Stimulated activated CD8-positive, alpha-beta memory T cell treated with anti-CD3 and anti-CD28 coated beads, Interleukin-12 subunit alpha, Interleukin-12 subunit beta, amount 100 ng/mL, for 24 hours (primary cell): ENCODE measurements at regions not wholly inside any gene's neighbourhood (a gene's known extent, or its start where the extent isn't known, plus 50 kb on each side); places are given as distances from the start of the nearest gene placed in this dataset.
A peak's percentile ranks its signal among the peaks of the same experiment; 100 is the strongest.
"Not testable (repeated sequence)": the region's sequence is repeated elsewhere in the genome, so short reads cannot be mapped to it uniquely, and the experiment has no call there.

ENCODE experiments used
- DNase-seq: peaks from one replicate; pipeline ENCODE4 v3.0.0-alpha.2; 2020; ENCODE audit errors: extremely low read depth

- DNase-seq: no peak
Observed at GRCh38 chr10:80697926-80698325, 160.2 kb downstream of the SH2D4B start.

DNA sequence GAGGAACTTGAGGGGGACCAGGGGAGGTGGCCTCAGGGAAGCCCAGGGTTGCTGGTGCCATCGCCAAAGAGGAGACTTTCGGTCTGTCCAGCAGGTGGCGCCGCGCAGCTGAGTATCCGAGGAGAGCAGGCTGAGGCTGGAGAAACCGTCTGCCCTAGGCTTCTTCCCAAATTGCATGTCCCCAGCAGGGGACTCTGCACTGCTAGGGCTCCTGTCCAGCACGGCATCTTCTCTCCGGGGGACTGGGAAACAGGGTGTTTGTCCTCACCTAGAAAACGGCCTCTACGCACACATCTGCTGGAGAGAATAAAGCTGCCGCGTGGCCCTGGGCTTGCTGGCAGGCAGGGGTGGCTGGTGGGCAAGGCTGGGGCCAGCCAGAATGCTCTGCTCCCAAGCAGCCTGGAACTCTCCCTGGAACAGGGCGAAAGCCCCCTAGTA, 161.9 kb downstream of the SH2D4B start:
- peak; percentile 31 for DNase-seq

GRCh38 chr10:80700252-80700651, 162.6 kb downstream of the SH2D4B start:
- no peak for DNase-seq

- no peak for DNase-seq
Observed at GRCh38 chr10:80700760-80701444, 163.2 kb downstream of the SH2D4B start.

DNA sequence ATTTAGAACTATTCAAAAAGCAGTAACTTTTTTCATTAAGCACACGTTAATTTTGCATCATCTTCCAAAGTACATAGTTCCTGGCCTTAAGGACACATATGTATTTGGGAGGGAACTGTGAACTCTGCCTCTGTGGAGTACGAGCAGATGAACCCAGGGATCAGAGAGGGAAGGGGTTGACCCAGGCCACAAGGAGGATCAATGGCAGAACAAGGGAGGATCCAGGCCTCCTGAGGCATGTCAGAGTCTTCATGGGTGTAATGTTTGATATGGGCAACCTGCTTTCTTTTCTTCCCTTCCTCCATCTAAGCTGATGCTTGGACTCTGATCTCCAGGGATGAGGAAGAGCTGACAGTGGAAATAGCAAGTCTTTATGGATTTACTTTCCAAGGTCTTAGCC, 164.0 kb downstream of the SH2D4B start:
- DNase-seq: no peak

DNA sequence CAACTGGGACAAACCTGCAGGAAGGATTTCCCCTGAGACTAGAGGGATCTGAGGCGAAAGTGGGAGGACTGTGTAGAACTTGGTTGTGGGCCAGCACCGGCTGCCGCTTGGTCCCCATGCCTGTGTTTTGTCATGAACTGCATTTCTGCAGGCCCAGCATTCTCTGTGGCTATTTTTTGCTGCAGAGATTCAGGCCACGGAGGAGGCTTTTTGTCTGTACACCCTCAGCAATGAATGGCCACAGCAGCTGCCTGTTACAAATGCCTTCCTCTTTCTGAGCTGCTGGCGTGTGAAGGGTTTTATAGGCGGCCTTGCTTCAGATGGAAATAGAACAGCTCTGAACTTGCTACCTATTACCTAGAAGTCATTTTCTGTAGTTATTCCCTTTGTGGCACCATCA, 164.4 kb downstream of the SH2D4B start:
- DNase-seq: no peak

DNA sequence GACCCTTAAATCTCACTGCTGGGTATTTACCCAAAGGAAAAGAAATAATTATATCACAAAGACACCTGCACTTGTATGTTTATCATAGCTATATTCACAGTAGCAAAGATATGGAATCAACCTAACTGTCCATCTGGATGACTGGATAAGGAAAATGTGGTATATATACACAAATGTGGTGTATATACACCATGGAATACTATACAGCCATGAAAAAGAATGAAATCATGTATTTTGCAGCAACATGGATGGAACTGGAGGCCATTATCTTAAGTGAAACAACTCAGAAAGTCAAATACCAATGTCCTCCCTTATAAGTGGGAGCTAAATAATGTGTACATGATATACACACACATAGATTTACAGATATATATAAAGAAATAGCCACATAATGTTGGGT, 168.2 kb downstream of the SH2D4B start:
- no peak for DNase-seq

DNA sequence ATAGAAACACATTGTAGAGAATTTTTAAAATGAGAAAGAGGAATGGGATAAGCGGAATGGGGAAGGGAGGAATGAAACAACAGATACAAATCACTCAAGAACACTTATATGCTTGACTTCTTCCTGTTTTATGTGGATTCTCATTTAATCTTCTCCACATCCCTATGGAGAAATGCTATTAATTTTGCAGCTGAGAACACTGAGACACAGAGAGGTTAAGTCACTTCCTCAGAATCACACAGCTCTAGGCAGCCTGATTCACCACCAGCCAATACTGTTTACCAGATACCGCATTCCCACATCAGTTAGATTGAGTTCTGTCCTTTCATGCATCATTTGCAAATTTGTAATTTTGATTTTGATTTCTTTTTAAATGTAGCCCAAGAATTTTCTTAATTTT, 170.5 kb downstream of the SH2D4B start:
- DNase-seq: no peak

DNA sequence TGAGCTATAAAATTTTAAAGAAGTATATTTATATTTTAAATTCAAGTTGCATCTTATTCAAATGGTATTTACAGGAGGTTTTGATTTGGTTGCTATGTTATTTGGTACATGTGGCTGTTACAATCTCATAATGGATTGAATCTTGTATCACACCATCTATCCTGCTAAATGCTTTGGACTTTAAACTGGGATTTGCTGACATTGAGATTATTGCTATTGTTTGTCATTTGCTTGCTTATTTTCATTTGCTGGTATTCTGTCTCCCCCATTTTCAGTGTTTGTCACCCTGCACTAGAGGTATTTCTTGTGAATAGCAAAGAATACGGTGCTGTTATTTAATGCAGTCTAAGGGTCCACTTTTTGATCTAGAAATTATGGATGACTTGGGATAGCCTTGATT, 171.1 kb downstream of the SH2D4B start:
- no peak for DNase-seq

DNA sequence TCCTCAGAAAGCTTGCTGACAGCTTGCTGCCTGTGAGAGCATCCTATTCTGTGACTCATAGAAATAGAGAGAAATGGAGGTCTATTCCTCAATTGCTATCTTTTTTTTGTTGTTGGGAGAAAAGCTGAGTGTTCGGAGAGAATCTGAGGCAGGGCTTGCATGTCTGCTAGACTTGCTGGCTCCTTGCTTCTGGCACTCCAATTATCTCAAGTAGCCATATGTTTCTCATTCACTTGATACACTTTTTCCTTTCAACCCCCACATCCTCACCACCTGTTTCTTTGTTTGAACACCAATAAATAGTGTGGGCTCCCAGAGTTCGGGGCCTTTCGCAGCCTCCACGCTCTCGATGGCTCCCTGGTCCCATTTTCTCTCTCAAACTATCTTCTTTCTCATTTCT, 172.2 kb downstream of the SH2D4B start:
- DNase-seq: no peak

DNA sequence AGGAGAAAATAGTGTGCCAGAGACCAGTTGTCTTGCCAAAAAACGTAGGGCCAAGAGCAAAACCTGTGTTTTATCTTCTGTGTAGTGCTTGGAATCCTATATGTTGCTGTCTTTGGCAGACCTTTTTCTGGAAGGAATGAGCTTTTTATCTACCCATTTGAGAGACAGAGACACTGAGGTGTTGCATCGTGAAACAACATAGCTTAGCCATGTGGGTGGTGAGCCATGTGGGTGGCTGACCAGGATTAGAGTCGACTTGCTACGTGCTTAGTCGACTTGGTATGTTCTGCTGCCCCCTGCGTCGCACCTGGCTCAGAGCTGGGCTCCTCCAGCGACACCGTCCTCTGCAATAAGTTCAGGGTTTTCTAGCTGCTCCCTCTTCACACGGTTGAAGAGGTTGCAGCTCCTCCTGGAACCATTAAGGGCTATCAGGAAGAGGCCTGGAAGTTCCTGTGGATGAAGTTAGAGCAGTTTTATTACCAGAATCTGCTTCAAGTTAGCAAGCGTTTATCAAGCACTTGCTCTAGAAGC, 175.8 kb downstream of the SH2D4B start:
- DNase-seq: no peak

- DNase-seq: no peak
Observed at GRCh38 chr10:80714566-80714965, 176.9 kb downstream of the SH2D4B start.

- no peak for DNase-seq
Observed at GRCh38 chr10:80718024-80718423, 180.3 kb downstream of the SH2D4B start.

DNA sequence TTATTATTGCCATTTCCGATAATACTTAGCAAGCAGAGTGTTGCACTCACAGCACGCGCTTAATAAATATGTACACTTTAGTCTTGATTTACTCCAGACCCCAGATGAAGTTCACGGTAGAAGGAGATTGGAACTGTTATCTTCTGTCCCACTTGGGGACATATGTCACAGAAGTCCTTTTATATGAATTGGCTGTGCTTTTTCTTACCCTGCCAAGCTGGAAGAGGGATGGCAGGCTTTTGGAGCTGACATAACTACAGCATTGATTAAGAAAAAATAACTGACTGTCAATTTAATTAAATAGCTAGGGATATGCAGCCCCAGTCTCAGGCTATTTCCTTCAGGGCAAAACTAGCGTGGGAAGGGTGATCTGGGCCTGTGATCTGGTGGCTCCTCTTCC, 182.2 kb downstream of the SH2D4B start:
- DNase-seq: no peak

- no peak for DNase-seq
Observed at GRCh38 chr10:80720549-80720948, 182.8 kb downstream of the SH2D4B start.

DNA sequence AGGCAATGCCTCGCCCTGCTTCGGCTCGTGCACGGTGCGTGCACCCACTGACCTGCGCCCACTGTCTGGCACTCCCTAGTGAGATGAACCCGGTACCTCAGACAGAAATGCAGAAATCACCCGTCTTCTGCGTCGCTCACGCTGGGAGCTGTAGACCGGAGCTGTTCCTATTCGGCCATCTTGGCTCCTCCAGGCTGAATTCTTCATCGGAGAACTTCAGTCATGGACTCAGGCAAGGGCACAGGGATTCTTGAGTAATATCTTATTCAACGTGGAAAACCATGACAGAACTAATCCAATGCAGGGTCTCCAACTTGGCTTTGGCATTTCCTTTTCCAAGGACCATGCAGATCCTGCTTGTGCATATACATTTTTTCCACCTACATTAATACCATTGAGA, 190.7 kb downstream of the SH2D4B start:
- DNase-seq: not testable (repeated sequence)

DNA sequence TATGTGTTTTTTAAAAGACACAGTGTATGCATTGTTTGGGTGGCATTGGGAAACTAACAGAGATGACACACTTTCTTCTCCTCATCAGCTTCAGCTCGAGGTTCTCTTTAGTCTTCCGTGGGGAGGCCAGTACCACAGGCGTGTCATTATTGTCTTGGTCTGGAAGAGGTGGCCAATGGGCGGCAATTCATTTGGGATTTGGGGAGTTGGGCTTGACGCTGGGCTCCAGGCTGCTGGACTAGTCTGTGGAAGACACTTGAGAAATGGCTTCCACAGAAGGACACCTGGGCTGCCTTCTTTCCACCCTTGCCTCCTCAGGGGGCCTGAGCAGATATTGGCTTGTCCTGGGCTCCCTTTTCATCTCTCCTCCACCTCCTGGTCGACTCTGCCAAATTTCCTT, 192.2 kb downstream of the SH2D4B start:
- no peak for DNase-seq

DNA sequence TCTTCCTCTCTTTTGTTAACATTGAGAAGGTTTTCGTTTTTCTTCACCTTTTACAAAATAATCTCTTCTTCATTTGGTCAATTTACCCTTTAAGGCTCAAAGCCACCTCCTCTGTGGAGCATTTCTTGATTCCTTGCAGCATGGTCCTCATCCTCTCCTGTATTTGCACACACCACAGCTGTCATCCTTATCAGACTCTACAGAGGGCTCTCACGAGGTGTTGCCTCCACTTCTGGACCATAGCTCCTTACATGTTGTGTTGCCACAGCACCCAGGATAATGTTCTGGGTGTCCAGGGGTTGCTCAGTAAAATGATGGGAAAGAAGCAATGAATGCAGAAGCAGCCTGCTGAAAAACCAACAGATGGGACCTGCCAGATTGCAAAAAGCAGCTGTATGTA, 192.8 kb downstream of the SH2D4B start:
- DNase-seq: no peak

DNA sequence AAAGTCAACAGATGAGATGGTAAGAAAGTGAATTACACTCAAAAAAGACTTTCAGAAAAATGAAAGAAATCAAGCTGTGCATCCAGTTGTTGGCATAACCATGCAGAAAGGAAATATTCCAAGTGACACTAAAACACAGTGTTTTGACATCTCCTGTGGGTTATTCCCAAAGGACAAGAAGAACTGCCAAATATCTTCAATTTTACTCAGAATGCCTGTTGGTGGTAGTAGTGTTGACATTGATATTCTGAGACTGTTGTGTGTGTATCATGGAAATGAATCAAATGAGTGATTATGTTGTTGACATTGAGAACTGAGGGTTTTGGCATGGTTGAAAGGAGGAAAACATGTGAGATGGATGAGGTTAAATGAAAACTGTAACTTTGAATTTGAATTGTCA, 196.9 kb downstream of the SH2D4B start:
- DNase-seq: no peak

- DNase-seq: no peak
Observed at GRCh38 chr10:80737209-80737608, 199.5 kb downstream of the SH2D4B start.

GRCh38 chr10:80739328-80739727, 201.6 kb downstream of the SH2D4B start:
- DNase-seq: no peak

- no peak for DNase-seq
Observed at GRCh38 chr10:80739963-80740715, 202.4 kb downstream of the SH2D4B start.

- no peak for DNase-seq
Observed at GRCh38 chr10:80741278-80741677, 203.6 kb downstream of the SH2D4B start.
